ENCODE measurements at regions not wholly inside any gene's neighbourhood (a gene's known extent, or its start where the extent isn't known, plus 50 kb on each side); places are given as distances from the start of the nearest gene placed in this dataset.

DNA sequence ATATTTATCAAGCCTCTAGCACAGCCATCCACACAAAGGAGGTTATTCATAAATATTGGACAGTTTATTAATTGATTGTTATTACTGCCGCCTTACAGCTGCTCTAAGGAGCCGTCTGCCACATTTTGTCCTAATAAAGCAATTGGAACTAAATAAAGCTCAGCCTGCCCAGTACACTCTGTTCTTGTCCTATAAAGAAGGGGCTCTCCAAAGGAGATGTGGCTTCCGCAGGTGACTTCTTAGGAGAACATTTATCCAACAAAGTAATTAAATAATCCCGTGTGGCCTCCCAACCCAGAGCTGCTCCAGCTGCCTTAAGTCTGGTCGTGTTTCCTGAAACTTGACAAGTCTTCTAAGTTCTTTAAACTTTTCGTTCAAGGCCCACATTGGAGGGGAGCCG lies 497.7 kb downstream of the NPHP4 start:
- TF ChIP-seq, protein P1, sequence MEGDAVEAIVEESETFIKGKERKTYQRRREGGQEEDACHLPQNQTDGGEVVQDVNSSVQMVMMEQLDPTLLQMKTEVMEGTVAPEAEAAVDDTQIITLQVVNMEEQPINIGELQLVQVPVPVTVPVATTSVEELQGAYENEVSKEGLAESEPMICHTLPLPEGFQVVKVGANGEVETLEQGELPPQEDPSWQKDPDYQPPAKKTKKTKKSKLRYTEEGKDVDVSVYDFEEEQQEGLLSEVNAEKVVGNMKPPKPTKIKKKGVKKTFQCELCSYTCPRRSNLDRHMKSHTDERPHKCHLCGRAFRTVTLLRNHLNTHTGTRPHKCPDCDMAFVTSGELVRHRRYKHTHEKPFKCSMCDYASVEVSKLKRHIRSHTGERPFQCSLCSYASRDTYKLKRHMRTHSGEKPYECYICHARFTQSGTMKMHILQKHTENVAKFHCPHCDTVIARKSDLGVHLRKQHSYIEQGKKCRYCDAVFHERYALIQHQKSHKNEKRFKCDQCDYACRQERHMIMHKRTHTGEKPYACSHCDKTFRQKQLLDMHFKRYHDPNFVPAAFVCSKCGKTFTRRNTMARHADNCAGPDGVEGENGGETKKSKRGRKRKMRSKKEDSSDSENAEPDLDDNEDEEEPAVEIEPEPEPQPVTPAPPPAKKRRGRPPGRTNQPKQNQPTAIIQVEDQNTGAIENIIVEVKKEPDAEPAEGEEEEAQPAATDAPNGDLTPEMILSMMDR (conservative IDR thresholded peaks at IDR 0.05; ENCODE audit: low read depth, low read length) = no peak
- TF ChIP-seq EZH2 (IDR thresholded peaks at IDR 0.05; ENCODE audit: low read length, unreplicated experiment) = no peak
- TF ChIP-seq EZH2phosphoT487 (IDR thresholded peaks at IDR 0.05; ENCODE audit: borderline replicate concordance, low read length) = no peak
